Astrocyte of the cerebellum (primary cell): ENCODE measurements at regions not wholly inside any gene's neighbourhood (a gene's known extent, or its start where the extent isn't known, plus 50 kb on each side); places are given as distances from the start of the nearest gene placed in this dataset.

ENCODE experiments used
- DNase-seq: peaks from one replicate; pipeline ENCODE4 v3.0.0-alpha.2; 2011; ENCODE audit warnings: low read depth
- H3K4me3 ChIP-seq: 2 replicates; pipeline ENCODE4 v1.5.1; 2011; ENCODE audit warnings: mild to moderate bottlenecking, low read depth, low read length, moderate library complexity
- CTCF ChIP-seq: IDR thresholded peaks from 2 replicates; pipeline ENCODE4 v1.5.1; 2012; ENCODE audit warnings: low read length, low read depth, moderate library complexity, mild to moderate bottlenecking; ENCODE audit errors: missing control alignments
- in situ Hi-C: cut with HindIII; loops from 2 replicates; pipeline ENCODE4 v1.10.0; 2017; ENCODE audit warnings: low sequenced_read_pairs

GRCh38 chr5:28415791-28416443 lies 1377.5 kb upstream of the CDH9 start:
- TF ChIP-seq CTCF, result no peak
- in situ Hi-C loops, result no loop called here
- H3K4me3 ChIP-seq, result no peak overlapping the region
- no peak for DNase-seq

- in situ Hi-C loops, result no loop called here
- no peak for DNase-seq
- TF ChIP-seq CTCF, result no peak
- H3K4me3 ChIP-seq, result no peak overlapping the region
Measured at GRCh38 chr5:28414619-28415018, 1376.2 kb upstream of the CDH9 start.

- no peak for DNase-seq
- in situ Hi-C loops, result no loop called here
- no peak overlapping the region for H3K4me3 ChIP-seq
- no peak for TF ChIP-seq CTCF
Measured at GRCh38 chr5:28408651-28409050, 1370.3 kb upstream of the CDH9 start.

GRCh38 chr5:28408186-28408585 lies 1369.8 kb upstream of the CDH9 start:
- no peak overlapping the region for H3K4me3 ChIP-seq
- in situ Hi-C loops, result no loop called here
- DNase-seq, result peak; percentile 88

GRCh38 chr5:28404363-28405071 lies 1366.1 kb upstream of the CDH9 start:
- DNase-seq, result no peak
- H3K4me3 ChIP-seq, result no peak overlapping the region
- no peak for TF ChIP-seq CTCF
- in situ Hi-C loops, result no loop called here

More at GRCh38 chr5:28408186-28408585, 1369.8 kb upstream of the CDH9 start:
- TF ChIP-seq CTCF, result no peak

GRCh38 chr5:28403846-28404245 lies 1365.5 kb upstream of the CDH9 start:
- H3K4me3 ChIP-seq, result no peak overlapping the region
- TF ChIP-seq CTCF, result no peak
- in situ Hi-C loops, result no loop called here
- DNase-seq, result peak; percentile 53
